Liver (tissue), 3 donors: ENCODE measurements at regions not wholly inside any gene's neighbourhood (a gene's known extent, or its start where the extent isn't known, plus 50 kb on each side); places are given as distances from the start of the nearest gene placed in this dataset.

Source experiments
- GABPA ChIP-seq, 2 donors: IDR thresholded peaks in 1 of 2; conservative IDR thresholded peaks in 1 of 2; 2 replicates each; pipeline ENCODE4 v1.6.1; 2016; ENCODE audit warnings: antibody characterized with exemption in 2 of 2, mild to moderate bottlenecking in 1 of 2, moderate library complexity in 1 of 2
- SP1 ChIP-seq: IDR thresholded peaks from 2 replicates; pipeline ENCODE4 v1.6.1; 2018; ENCODE audit warnings: antibody characterized with exemption, mild to moderate bottlenecking
- YY1 ChIP-seq: IDR thresholded peaks from 2 replicates; pipeline ENCODE4 v1.6.1; 2016; ENCODE audit warnings: antibody characterized with exemption, mild to moderate bottlenecking
- TF ChIP-seq, protein P1 (sequence below): fragments of 150-350 bp; IDR thresholded peaks from 2 replicates; pipeline ENCODE4 v1.5.1; 2017; ENCODE audit warnings: improper control_type of control experiment, low read depth, low read length; ENCODE audit not compliant: missing input control
- donor health status: healthy.
- donor health status: healthy.

GRCh38 chr1:103198076-103198475 is 89.8 kb upstream of the COL11A1 start:
- TF ChIP-seq, protein P1, sequence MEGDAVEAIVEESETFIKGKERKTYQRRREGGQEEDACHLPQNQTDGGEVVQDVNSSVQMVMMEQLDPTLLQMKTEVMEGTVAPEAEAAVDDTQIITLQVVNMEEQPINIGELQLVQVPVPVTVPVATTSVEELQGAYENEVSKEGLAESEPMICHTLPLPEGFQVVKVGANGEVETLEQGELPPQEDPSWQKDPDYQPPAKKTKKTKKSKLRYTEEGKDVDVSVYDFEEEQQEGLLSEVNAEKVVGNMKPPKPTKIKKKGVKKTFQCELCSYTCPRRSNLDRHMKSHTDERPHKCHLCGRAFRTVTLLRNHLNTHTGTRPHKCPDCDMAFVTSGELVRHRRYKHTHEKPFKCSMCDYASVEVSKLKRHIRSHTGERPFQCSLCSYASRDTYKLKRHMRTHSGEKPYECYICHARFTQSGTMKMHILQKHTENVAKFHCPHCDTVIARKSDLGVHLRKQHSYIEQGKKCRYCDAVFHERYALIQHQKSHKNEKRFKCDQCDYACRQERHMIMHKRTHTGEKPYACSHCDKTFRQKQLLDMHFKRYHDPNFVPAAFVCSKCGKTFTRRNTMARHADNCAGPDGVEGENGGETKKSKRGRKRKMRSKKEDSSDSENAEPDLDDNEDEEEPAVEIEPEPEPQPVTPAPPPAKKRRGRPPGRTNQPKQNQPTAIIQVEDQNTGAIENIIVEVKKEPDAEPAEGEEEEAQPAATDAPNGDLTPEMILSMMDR, result no peak
- TF ChIP-seq GABPA (IDR thresholded peaks at IDR 0.05 in 1 of 2, conservative IDR thresholded peaks at IDR 0.05 in 1 of 2) (no peak), YY1 (no peak), SP1 (no peak)
